ENCODE measurements at regions not wholly inside any gene's neighbourhood (a gene's known extent, or its start where the extent isn't known, plus 50 kb on each side); places are given as distances from the start of the nearest gene placed in this dataset.

DNA sequence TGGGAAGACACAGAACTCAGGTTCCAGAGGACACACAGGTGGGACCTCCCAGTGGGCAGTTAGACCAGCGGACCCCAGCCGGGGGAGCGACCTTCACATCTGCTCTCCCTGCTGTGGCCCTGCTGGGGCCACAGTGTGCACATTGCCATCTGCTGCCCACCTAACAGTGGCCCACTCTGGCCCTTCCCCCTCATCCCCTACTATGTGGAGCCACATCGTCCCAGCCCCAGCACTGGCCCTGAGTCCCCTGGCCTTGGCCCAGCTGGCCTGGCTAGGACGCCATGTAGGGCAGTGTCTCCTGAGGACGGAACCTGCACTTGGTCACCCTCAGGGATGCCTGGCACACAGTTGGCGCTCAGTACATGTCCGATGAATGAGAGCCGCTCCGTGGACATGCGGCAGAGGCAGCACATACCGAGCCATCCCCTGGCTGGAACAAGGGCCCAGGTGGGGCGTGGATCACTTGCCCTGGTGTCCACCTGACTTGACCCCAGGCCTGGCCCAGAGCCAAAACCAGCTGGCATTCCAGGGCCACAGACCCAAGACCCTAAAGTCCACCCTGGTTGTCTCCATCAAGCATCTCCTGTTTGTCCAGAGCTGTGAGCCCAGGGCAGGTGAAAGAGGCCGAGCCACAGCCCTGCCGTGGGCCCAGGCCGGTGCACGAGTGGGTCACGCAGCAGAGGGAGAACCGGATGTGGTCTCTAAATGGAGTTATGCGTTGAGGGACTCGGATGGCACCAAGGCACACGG is 93.1 kb upstream of the FGF3 start:
- TF ChIP-seq CTCF (conservative IDR thresholded peaks at IDR 0.05) (no peak), ZFX (IDR thresholded peaks at IDR 0.05) (no peak)

Data from C4-2B (cell line).